Fibroblast of peridontal ligament (primary cell): ENCODE measurements at regions not wholly inside any gene's neighbourhood (a gene's known extent, or its start where the extent isn't known, plus 50 kb on each side); places are given as distances from the start of the nearest gene placed in this dataset.

Source experiments
- DNase-seq: peaks from one replicate; pipeline ENCODE4 v3.0.0-alpha.2; 2010; ENCODE audit errors: extremely low read depth

DNA sequence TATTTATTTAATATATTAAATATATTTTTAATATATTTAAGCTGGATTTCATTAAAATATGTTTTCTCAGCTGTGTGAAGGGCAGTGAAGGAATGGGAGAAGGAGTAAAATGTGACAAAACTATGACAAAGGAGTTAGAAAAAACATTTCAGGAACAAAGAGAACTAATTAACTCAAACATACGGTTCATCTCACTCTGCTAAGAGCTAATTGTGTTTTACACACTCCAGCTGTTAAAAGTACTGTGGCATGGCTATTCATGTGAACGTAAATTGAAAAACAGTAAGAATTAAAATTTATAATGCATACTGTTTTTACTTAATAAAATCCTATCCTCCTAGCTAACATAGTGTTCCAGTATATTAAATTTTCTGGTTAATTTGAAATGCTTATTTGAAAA is 262.5 kb upstream of the GNAI1 start:
- no peak for DNase-seq

- peak; percentile 52 for DNase-seq
Measured at GRCh38 chr7:79868010-79868409, 266.6 kb upstream of the GNAI1 start.

DNA sequence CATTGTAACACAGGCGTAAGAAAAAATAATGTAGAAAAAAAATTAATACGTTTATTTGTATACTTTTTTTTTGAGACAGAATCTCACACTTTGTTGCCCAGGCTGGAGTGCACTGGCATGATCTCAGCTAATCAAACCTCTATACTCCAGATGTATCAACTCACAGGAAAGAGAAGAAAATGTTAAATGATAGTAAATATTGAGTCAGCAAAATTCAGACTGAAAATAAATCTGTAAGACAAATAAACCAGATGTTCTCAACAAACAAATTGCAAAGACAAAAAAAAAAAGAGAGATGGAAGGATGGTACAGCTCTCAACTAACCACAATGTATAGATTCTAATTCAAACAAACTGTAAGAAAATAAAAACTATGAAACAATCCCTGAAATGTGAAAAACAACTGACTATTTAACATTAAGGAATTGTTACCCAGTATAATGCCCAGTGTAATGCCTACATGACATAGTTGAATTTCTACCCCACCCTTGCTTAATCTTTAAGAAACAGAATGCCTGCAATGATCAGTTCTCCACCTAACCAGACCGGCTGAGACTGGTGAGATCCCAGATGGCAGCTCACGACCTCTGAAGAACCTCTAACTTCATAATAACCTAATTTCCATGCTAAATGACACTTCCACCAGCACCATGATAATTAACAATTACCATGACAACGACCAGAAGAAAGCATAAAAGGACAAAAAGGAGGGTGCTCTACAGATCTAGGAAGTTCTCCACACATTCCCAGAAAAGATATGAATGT is 272.0 kb upstream of the GNAI1 start:
- DNase-seq: no peak

DNA sequence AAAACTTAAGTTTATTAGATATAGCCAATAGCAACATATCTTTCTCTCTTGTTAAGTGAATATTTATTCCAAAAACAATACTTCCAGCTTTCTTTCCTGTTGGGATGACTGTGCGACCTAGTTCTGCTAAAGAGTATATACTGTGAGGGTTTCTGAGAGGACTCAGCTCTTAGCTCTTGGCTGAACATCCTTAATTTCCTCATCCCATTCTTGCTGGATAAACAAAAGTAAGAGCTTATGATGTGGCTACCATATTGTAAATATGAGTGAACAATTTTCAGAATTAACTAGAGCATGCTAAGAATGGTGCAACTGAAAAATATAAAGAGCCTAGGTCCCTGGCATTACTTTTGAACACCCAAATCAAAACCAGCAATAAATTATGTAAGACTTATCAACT is 279.5 kb upstream of the GNAI1 start:
- peak; percentile 89 for DNase-seq

- DNase-seq: peak; percentile 73
Measured at GRCh38 chr7:79854621-79855020, 280.0 kb upstream of the GNAI1 start.

- DNase-seq: no peak
Measured at GRCh38 chr7:79837915-79838314, 296.7 kb upstream of the GNAI1 start.

- DNase-seq: peak; percentile 64
Measured at GRCh38 chr7:79833616-79834015, 301.0 kb upstream of the GNAI1 start.

- peak; percentile 35 for DNase-seq
Measured at GRCh38 chr7:79828866-79829265, 305.8 kb upstream of the GNAI1 start.

GRCh38 chr7:79823246-79823951 is 311.2 kb upstream of the GNAI1 start:
- DNase-seq: peak; percentile 97

DNA sequence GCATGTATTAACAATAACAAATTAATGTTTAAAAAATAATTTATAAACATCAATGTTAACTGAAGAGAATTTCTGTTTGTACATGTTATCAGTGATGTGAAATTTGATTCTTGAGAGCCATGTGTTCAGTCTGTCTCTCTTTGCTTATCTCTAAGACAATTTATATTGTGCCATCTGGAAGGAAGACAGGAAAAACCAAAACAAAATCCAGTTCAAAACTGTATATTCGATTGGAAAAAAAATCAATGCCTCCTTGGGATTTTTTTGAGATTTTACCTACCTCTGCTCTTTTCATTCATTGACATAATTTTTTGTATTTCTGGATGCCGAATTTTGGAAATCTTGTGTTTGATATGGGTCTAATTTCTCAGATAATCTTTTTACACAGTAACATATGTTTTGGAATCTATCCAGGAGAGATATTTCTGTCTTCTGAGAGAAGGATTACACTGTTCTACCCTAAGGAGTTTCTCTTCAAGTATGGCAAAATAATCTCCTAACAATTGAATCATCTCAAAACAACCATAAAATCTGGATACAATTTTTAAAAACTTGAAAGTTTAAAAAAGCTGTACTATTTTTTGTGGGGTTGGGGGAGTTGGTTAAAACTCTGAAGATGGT is 311.9 kb upstream of the GNAI1 start:
- no peak for DNase-seq

DNA sequence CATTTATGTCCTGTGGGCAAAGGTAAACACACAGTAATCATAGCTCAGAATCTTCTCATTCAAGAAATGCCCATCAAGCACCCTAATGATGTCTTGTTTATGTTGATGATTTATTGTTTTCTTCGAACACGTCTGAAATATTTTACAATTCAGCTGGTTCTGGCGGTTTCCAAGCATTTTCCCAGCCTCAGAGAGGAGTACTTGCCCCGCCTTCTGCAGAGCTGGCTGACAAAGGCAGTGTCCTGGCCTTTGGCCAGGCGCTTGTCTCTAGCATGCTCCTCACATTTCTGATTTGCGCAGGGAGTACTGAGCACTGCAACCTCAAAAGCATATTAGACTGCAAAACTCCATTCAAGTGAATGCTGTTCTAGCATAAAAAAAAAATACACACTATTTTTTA is 314.2 kb upstream of the GNAI1 start:
- peak; percentile 84 for DNase-seq

GRCh38 chr7:79810916-79811315 is 323.7 kb upstream of the GNAI1 start:
- DNase-seq: no peak

DNA sequence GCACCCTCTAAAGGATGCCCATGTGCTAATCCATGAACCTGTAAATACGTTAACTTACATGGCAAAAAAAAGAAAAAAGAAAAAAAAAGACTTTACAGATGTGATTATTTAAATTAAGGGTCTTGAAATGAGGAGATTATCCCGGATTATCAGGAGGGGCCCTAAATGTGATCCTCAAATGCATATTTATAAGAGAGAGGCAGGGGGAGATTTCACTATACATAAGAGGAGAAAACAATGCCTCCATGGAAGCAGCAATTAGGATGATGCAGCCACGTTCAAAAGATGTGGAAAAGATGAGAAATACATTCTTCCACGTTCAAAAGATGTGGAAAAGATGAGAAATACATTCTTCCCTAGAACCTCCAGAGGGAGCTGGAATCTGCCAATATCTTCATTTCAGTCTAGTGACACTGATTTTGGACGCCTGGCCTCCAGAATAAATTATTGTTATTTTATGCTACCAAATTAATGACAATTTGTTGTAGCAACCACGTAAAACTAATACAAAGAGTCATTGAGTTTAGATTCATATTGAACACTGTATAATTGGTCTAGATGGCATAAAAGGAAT is 328.4 kb upstream of the GNAI1 start:
- DNase-seq: peak; percentile 69

DNA sequence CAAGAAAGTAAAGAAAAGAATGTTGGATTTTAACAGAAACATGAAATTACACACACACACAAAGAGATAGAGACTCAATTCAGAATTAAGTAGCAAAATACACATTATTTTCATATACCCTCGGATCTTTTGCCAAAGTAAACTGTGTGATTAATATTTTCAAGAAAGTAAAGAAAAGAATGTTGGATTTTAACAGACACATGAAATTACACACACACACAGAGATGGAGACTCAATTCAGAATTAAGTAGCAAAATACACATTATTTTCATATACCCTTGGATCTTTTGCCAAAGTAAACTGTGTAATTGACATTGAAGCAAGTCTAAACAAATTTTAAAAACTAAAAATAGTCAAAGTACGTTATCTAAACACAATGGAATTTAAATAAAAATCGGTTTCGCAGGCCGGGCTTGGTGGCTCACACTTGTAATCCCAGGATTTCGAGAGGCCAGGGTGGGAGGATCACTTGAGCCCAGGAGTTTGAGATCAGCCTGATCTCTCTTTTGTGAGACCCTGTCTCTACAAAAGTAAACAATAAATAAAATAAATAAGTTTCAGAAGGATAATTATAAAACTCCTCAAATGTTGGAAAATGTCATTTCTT is 337.3 kb upstream of the MAGI2 start:
- DNase-seq: no peak

DNA sequence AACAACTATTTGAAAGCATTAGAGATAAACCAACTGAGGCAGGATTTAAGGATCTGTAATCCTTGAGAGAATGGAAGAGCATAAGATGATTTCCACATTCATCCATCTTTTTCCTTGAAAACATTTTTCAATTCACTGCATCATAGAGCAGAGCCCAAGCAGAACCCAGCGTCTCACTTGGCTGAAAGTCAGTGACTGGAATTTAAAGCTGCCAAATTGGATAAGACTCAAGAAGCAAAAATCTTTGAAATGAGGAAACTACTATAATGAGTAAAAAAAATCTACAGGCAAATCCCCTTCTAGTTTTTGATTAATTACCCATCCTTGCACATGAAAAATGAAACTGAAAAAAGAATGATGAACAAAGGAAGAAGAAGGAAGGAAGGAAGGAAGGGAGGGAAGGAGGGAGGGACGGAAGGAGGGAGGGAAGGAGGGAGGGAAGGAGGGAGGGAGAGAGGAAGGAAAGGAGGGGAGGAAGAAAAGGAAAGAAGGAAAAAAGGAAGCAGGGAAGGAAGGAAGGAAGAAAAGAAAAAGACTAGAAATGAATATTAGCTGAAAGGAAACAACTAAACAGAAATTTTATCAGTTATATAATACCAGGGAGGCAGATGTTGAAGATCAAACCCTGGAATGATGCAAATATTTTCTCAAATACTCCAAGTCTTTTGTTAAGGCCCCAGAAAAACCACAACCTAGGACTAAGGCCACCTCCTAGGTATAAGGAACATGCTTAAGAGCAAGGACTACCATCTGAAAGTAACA is 336.3 kb upstream of the MAGI2 start:
- peak; percentile 93 for DNase-seq

DNA sequence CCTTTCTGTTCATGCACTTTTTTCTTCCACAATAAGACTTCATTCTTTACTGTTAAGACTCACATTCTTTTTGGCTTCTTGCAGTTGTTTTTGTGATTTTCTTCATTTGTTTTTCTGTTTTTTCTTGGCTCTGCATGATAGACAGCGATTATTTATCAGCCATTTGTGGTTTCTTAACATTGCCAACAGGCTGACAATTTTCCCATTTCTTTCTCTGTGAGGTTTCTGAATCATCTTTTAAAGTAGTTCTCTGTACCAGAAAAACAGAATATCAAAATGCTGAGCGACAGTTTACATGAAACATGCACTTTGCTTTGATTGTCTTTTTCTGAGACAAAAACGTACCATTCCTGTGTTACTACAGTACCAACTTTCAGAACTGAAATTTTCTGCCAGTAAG is 334.2 kb upstream of the MAGI2 start:
- DNase-seq: peak; percentile 26

GRCh38 chr7:79787096-79787495 is 333.6 kb upstream of the MAGI2 start:
- no peak for DNase-seq

- peak; percentile 12 for DNase-seq
Measured at GRCh38 chr7:79786187-79786586, 332.7 kb upstream of the MAGI2 start.

GRCh38 chr7:79785556-79785955 is 332.1 kb upstream of the MAGI2 start:
- peak; percentile 7 for DNase-seq

DNA sequence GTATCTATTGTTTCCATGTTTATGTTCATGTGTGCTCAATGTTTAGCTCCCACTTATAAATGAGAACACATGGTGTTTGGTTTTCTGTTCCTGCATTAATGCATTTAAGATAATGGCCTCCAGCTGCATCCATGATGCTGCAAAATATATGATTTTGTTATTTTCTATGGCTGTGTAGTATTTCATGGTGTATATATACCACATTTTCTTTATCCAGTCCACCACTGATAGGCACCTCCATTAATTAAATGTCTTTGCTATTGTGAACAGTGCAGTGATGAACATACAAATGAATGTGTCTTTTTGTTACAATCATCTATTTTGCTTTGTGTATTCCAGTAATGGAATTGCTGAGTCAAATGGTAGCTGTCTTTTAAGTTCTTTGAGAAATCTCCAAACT is 329.4 kb upstream of the MAGI2 start:
- no peak for DNase-seq

GRCh38 chr7:79782256-79782655 is 328.8 kb upstream of the MAGI2 start:
- DNase-seq: no peak
